Neural progenitor cell (in vitro differentiated cells): ENCODE measurements at regions not wholly inside any gene's neighbourhood (a gene's known extent, or its start where the extent isn't known, plus 50 kb on each side); places are given as distances from the start of the nearest gene placed in this dataset.

Experiments used
- DNase-seq: peaks from one replicate; pipeline ENCODE4 v3.0.0-alpha.2; 2016; ENCODE audit warnings: low spot score
- H2AFZ ChIP-seq: fragments of 200-600 bp; sonication (generic); replicated peaks from 2 replicates; pipeline ENCODE4 v1.6.1; 2016; ENCODE audit warnings: antibody characterized with exemption
- H3F3A ChIP-seq: fragments of 200-600 bp; sonication (generic); 2 replicates; pipeline ENCODE4 v1.6.1; 2016; ENCODE audit warnings: antibody characterized with exemption, low read depth
- H3K27ac ChIP-seq: fragments of 200-600 bp; sonication (generic); 2 replicates; pipeline ENCODE4 v1.5.1; 2016; ENCODE audit warnings: mild to moderate bottlenecking
- H3K27me3 ChIP-seq: fragments of 200-600 bp; sonication (generic); 2 replicates; pipeline ENCODE4 v1.6.1; 2016; ENCODE audit warnings: mild to moderate bottlenecking, moderate library complexity
- H3K36me3 ChIP-seq: fragments of 200-600 bp; sonication (generic); 2 replicates; pipeline ENCODE4 v1.5.1; 2016
- H3K4me1 ChIP-seq: fragments of 200-600 bp; sonication (generic); 2 replicates; pipeline ENCODE4 v1.6.1; 2016; ENCODE audit warnings: mixed run types
- H3K4me2 ChIP-seq: fragments of 200-600 bp; sonication (generic); 2 replicates; pipeline ENCODE4 v1.6.1; 2016
- H3K4me3 ChIP-seq: fragments of 200-600 bp; sonication (generic); 2 replicates; pipeline ENCODE4 v1.5.1; 2016
- H3K79me2 ChIP-seq: fragments of 200-600 bp; sonication (generic); 2 replicates; pipeline ENCODE4 v1.6.1; 2016; ENCODE audit warnings: low read depth
- H3K9ac ChIP-seq: fragments of 200-600 bp; sonication (generic); 2 replicates; pipeline ENCODE4 v1.6.1; 2016
- H3K9me3 ChIP-seq: fragments of 200-600 bp; sonication (generic); 2 replicates; pipeline ENCODE4 v1.5.1; 2016; ENCODE audit warnings: low read depth
- H4K20me1 ChIP-seq: fragments of 200-600 bp; sonication (generic); 2 replicates; pipeline ENCODE4 v1.6.1; 2016; ENCODE audit warnings: low read depth
- H3K27ac Mint-ChIP-seq: 3 replicates; pipeline ENCODE4 v1.8.0; 2021; ENCODE audit warnings: mixed read lengths
- H3K27me3 Mint-ChIP-seq: 2 replicates; pipeline ENCODE4 v1.8.0; 2022; ENCODE audit warnings: low read depth, mild to moderate bottlenecking, inconsistent platforms, moderate library complexity, mixed read lengths; ENCODE audit not compliant: insufficient read depth
- H3K36me3 Mint-ChIP-seq: 3 replicates; pipeline ENCODE4 v1.8.0; 2021; ENCODE audit warnings: mixed read lengths
- H3K4me1 Mint-ChIP-seq: 3 replicates; pipeline ENCODE4 v1.8.0; 2021; ENCODE audit warnings: mixed read lengths
- H3K4me3 Mint-ChIP-seq: 3 replicates; pipeline ENCODE4 v1.8.0; 2021; ENCODE audit warnings: mild to moderate bottlenecking, moderate library complexity, mixed read lengths
- H3K9me3 Mint-ChIP-seq: 3 replicates; pipeline ENCODE4 v1.8.0; 2020; ENCODE audit warnings: mixed read lengths
- EZH2 ChIP-seq: fragments of 200-600 bp; sonication (generic); IDR thresholded peaks from 2 replicates; pipeline ENCODE4 v1.6.1; 2017; ENCODE audit warnings: antibody characterized with exemption, mild to moderate bottlenecking, moderate library complexity
- EZH2phosphoT487 ChIP-seq: fragments of 200-600 bp; sonication (generic); IDR thresholded peaks from 2 replicates; pipeline ENCODE4 v1.6.1; 2017; ENCODE audit warnings: antibody characterized with exemption
- TF ChIP-seq, protein P1 (sequence below): fragments of 200-600 bp; sonication (generic); IDR thresholded peaks from 2 replicates; pipeline ENCODE4 v1.5.1; 2017; ENCODE audit warnings: antibody characterized with exemption, mild to moderate bottlenecking

DNA sequence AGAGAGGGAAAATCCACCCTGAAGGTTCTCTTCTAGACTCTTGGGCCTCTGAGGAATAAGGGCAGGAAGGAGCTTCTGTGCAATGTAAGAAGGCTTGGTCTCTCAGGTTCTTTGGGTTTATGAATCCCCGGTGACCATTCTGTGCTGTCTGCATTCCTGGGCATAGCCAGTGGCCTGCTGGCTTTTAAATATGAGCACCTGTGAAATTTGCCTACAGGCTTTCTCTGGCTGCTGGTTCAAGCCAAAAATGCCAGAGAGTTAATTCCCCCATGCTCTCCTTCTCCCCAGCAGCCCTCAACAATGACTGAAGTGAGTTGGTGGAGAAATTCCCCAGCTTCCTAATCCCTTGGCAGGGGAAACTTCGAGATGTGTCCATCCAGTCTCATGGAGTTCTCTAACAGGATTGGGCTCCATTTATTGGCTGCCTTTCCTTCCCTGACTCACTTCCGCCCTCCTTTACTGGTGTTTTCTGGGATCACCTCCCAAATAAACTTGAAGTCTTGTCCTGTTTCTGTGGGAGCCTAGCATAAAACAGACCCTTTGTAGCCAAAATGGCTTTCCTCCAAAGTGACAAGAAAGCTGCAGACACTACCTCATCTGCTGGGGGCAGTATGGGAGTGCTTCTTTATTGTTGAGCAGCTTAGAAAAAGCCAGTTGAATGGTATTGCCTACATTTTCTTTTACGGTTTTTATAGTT, 179.4 kb upstream of the CASK start:
- no peaks in the 10 kb centered on the region for H3K36me3 ChIP-seq
- Mint-ChIP-seq H3K36me3 (no peaks in the 10 kb centered on the region), H3K9me3 (no peaks in the 10 kb centered on the region), H3K4me1 (no peaks in the 10 kb centered on the region), H3K4me3 (no peak overlapping the region), H3K27me3 (peaks cover 2% of the 10 kb centered on the region), H3K27ac (no peak overlapping the region)
- no peaks in the 10 kb centered on the region for H4K20me1 ChIP-seq
- H3K79me2 ChIP-seq, result no peaks in the 10 kb centered on the region
- no peak overlapping the region for H2AFZ ChIP-seq
- no peaks in the 10 kb centered on the region for H3K27me3 ChIP-seq
- H3K9ac ChIP-seq, result no peak overlapping the region
- TF ChIP-seq EZH2phosphoT487 (no peak), EZH2 (no peak)
- TF ChIP-seq, protein P1, sequence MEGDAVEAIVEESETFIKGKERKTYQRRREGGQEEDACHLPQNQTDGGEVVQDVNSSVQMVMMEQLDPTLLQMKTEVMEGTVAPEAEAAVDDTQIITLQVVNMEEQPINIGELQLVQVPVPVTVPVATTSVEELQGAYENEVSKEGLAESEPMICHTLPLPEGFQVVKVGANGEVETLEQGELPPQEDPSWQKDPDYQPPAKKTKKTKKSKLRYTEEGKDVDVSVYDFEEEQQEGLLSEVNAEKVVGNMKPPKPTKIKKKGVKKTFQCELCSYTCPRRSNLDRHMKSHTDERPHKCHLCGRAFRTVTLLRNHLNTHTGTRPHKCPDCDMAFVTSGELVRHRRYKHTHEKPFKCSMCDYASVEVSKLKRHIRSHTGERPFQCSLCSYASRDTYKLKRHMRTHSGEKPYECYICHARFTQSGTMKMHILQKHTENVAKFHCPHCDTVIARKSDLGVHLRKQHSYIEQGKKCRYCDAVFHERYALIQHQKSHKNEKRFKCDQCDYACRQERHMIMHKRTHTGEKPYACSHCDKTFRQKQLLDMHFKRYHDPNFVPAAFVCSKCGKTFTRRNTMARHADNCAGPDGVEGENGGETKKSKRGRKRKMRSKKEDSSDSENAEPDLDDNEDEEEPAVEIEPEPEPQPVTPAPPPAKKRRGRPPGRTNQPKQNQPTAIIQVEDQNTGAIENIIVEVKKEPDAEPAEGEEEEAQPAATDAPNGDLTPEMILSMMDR, result no peak
- no peaks in the 10 kb centered on the region for H3K4me1 ChIP-seq
- no peaks in the 10 kb centered on the region for H3F3A ChIP-seq
- DNase-seq, result no peak
- no peak overlapping the region for H3K4me2 ChIP-seq
- H3K9me3 ChIP-seq, result no peaks in the 10 kb centered on the region
- H3K4me3 ChIP-seq, result no peak overlapping the region
- no peak overlapping the region for H3K27ac ChIP-seq

DNA sequence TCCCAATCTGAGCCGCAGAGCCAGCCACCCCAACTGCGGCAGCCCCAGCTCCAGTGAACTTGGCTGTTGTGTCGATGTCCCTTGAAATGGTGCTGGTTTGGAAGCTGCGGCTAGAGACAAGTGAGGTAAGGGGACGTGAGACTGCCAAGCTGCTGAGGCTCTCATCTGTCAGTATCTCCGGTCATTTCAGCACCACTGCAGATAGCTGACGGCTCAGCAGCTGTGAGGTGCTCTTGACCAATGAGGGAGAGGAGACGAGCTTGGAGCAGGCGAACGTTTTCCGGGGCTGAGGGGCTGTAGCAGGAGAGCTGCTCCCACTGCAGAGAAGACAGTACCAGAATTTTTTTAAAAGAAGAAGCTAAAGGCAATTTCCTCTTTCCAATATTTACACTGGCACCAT, 175.5 kb upstream of the CASK start:
- Histone ChIP-seq H3K27ac (no peak overlapping the region), H3K36me3 (no peaks in the 10 kb centered on the region), H3K4me2 (no peak overlapping the region), H3F3A (no peaks in the 10 kb centered on the region), H3K9ac (no peak overlapping the region), H3K27me3 (no peaks in the 10 kb centered on the region), H3K9me3 (no peaks in the 10 kb centered on the region), H3K4me3 (no peak overlapping the region), H4K20me1 (no peaks in the 10 kb centered on the region), H2AFZ (no peak overlapping the region), H3K4me1 (peaks cover under 1% of the 10 kb centered on the region), H3K79me2 (no peaks in the 10 kb centered on the region)
- Mint-ChIP-seq H3K27me3 (peaks cover 13% of the 10 kb centered on the region), H3K9me3 (no peaks in the 10 kb centered on the region), H3K4me3 (no peak overlapping the region), H3K4me1 (no peaks in the 10 kb centered on the region), H3K36me3 (no peaks in the 10 kb centered on the region), H3K27ac (no peak overlapping the region)
- no peak for TF ChIP-seq EZH2phosphoT487
- TF ChIP-seq, protein P1, result no peak
- no peak for TF ChIP-seq EZH2
- no peak for DNase-seq

DNA sequence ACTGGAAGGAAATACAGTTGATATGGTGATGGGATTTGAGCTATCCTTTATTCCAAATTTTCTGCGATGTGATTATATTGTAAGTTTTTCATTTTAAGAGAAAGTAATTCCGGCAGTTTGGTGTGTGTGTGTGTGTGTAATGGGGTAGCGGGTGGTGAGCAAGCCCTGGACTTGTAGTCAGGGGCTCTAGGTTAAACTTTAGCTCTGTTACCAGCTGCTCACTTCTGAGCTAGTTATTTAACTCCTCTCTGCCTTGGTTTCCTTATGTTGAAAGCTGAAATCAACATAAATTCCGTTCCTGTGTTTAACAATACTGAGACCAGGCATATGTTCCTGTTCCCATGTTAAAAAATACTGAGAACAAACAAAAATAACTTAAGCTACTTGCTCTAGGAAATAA, 174.1 kb upstream of the CASK start:
- H3F3A ChIP-seq, result no peaks in the 10 kb centered on the region
- H4K20me1 ChIP-seq, result no peaks in the 10 kb centered on the region
- no peaks in the 10 kb centered on the region for H3K9me3 Mint-ChIP-seq
- no peak overlapping the region for H3K4me3 ChIP-seq
- no peaks in the 10 kb centered on the region for H3K9me3 ChIP-seq
- H3K36me3 ChIP-seq, result no peaks in the 10 kb centered on the region
- DNase-seq, result no peak
- H3K27ac Mint-ChIP-seq, result no peak overlapping the region
- no peak overlapping the region for H3K9ac ChIP-seq
- no peak overlapping the region for H3K4me3 Mint-ChIP-seq
- no peak for TF ChIP-seq EZH2phosphoT487
- TF ChIP-seq, protein P1, result no peak
- TF ChIP-seq EZH2, result no peak
- H3K27ac ChIP-seq, result no peak overlapping the region
- peaks cover 5% of the 10 kb centered on the region for H3K4me1 ChIP-seq
- peaks cover 13% of the 10 kb centered on the region for H3K27me3 Mint-ChIP-seq
- no peak overlapping the region for H3K4me2 ChIP-seq
- no peaks in the 10 kb centered on the region for H3K36me3 Mint-ChIP-seq
- no peaks in the 10 kb centered on the region for H3K27me3 ChIP-seq
- no peaks in the 10 kb centered on the region for H3K4me1 Mint-ChIP-seq
- no peak overlapping the region for H2AFZ ChIP-seq
- no peaks in the 10 kb centered on the region for H3K79me2 ChIP-seq
